Progenitor cell of endocrine pancreas (in vitro differentiated cells): ENCODE measurements at regions not wholly inside any gene's neighbourhood (a gene's known extent, or its start where the extent isn't known, plus 50 kb on each side); places are given as distances from the start of the nearest gene placed in this dataset.

ENCODE experiments used
- DNase-seq: peaks from one replicate; pipeline ENCODE4 v3.0.0; 2021; ENCODE audit warnings: low spot score; ENCODE audit not compliant: unreplicated experiment
- H3K27ac Mint-ChIP-seq: 2 replicates; pipeline ENCODE4 v1.8.0; 2021; ENCODE audit warnings: mild to moderate bottlenecking, moderate library complexity, mixed read lengths
- H3K27me3 Mint-ChIP-seq: 2 replicates; pipeline ENCODE4 v1.8.0; 2021; ENCODE audit warnings: mixed read lengths
- H3K36me3 Mint-ChIP-seq: 2 replicates; pipeline ENCODE4 v1.8.0; 2022; ENCODE audit warnings: mixed read lengths; ENCODE audit not compliant: insufficient read depth
- H3K4me1 Mint-ChIP-seq: 2 replicates; pipeline ENCODE4 v1.8.0; 2021; ENCODE audit warnings: low read depth, mixed read lengths
- H3K4me3 Mint-ChIP-seq: 2 replicates; pipeline ENCODE4 v1.8.0; 2021; ENCODE audit warnings: low read depth, mild to moderate bottlenecking, moderate library complexity, mixed read lengths
- H3K9me3 Mint-ChIP-seq: 2 replicates; pipeline ENCODE4 v1.8.0; 2021; ENCODE audit warnings: low read depth, mixed read lengths
- CTCF ChIP-seq: fragments of 200-600 bp; sonication (generic); IDR thresholded peaks from one replicate; pipeline ENCODE4 v1.5.0; 2021; ENCODE audit warnings: antibody characterized with exemption, mild to moderate bottlenecking; ENCODE audit not compliant: unreplicated experiment

DNA sequence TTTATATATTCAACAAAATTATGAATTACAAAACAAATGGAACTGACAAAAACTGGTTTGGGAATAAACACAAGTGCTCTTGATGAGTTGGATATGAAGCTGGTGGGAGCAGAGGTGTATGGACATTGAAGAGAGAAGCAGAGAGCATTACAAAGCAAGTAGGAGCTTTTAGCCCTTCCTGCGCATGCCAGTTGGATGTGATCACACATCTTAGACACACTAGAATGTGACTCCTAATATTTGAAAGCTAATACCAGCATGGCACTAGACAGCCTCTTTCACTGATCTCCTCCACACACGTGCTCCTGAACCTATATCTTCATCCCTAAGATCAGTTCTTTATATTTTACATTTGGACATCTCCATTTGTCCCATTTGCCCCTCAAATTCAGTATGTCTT is 298.1 kb downstream of the MTX2 start:
- Mint-ChIP-seq H3K27ac (no peak overlapping the region), H3K9me3 (no peaks in the 10 kb centered on the region), H3K4me3 (no peak overlapping the region), H3K4me1 (peaks cover 6% of the 10 kb centered on the region), H3K36me3 (no peaks in the 10 kb centered on the region), H3K27me3 (no peaks in the 10 kb centered on the region)
- no peak for TF ChIP-seq CTCF
- DNase-seq = no peak

GRCh38 chr2:176569574-176569973 is 300.3 kb downstream of the MTX2 start:
- Mint-ChIP-seq H3K36me3 (no peaks in the 10 kb centered on the region), H3K9me3 (no peaks in the 10 kb centered on the region), H3K4me1 (peaks cover 6% of the 10 kb centered on the region), H3K4me3 (no peak overlapping the region), H3K27ac (no peak overlapping the region), H3K27me3 (no peaks in the 10 kb centered on the region)
- no peak for TF ChIP-seq CTCF
- no peak for DNase-seq

GRCh38 chr2:176573612-176574483 is 304.6 kb downstream of the MTX2 start:
- Mint-ChIP-seq H3K9me3 (no peaks in the 10 kb centered on the region), H3K36me3 (no peaks in the 10 kb centered on the region), H3K27ac (no peak overlapping the region), H3K4me1 (no peaks in the 10 kb centered on the region), H3K4me3 (no peak overlapping the region), H3K27me3 (no peaks in the 10 kb centered on the region)
- no peak for DNase-seq
- TF ChIP-seq CTCF = no peak

DNA sequence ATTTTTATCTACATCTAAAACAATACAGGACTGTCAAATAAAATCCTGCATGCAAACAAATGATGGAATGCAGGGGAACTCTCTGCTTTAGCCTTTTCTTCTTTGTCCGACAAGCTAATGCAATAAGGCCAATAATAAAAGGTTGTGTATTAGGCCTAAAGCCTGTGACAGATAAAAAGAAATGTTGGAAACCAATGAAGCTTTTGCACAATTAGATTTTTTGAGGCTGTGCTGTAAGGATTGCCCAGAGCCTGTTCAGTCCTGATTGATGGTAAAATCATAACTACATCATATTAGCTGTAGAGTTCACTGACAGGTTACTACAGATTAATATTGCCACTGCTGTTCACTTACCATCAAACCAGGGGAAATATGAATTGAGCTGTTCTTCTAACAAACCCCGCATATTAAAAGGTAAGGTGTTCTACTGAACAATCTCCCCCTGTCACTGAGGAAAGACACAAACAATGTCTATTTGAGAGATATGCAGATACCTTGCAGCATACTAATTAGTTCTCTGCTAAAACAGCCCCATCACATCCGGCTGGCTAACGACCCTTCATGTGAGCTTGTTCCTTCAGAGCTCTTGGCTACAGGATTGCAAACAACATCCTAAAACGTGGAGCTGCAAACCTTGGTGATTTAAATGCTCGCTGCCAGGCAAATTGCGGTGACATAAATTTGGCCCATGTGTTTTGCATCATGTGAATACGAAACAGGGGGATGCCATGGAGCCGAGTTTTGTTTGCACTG is 305.4 kb downstream of the MTX2 start:
- no peak for DNase-seq
- Mint-ChIP-seq H3K4me1 (no peaks in the 10 kb centered on the region), H3K27me3 (no peaks in the 10 kb centered on the region), H3K27ac (no peak overlapping the region), H3K9me3 (no peaks in the 10 kb centered on the region), H3K36me3 (no peaks in the 10 kb centered on the region), H3K4me3 (no peak overlapping the region)
- no peak for TF ChIP-seq CTCF

DNA sequence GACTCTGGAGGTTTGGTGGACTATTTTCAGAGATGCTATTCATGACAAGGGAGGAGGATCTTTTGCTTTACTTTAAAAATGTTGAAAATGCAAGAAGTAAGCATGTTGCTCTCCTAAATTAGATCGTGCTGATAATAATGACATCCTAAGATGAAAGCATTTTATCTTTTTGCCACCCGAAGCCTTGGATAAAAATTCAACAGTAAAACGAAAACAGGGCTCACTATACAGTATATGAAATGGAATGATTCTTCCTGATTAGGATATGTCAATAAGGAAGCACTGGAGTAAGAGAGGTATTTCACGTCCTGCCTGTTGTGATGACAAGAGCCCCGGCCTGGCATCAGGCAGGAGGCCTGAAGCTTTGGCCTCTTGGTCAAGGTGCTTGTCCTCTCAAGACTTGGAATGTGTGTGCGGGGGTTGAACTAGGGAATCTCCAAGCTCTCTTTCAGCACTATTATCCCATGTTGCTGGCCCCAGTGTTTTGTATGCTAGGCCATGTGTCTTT is 306.0 kb downstream of the MTX2 start:
- Mint-ChIP-seq H3K9me3 (no peaks in the 10 kb centered on the region), H3K4me3 (no peak overlapping the region), H3K4me1 (no peaks in the 10 kb centered on the region), H3K36me3 (no peaks in the 10 kb centered on the region), H3K27me3 (no peaks in the 10 kb centered on the region), H3K27ac (no peak overlapping the region)
- no peak for DNase-seq
- no peak for TF ChIP-seq CTCF
